ENCODE measurements at regions not wholly inside any gene's neighbourhood (a gene's known extent, or its start where the extent isn't known, plus 50 kb on each side); places are given as distances from the start of the nearest gene placed in this dataset.
A peak's percentile ranks its signal among the peaks of the same experiment; 100 is the strongest.

DNA sequence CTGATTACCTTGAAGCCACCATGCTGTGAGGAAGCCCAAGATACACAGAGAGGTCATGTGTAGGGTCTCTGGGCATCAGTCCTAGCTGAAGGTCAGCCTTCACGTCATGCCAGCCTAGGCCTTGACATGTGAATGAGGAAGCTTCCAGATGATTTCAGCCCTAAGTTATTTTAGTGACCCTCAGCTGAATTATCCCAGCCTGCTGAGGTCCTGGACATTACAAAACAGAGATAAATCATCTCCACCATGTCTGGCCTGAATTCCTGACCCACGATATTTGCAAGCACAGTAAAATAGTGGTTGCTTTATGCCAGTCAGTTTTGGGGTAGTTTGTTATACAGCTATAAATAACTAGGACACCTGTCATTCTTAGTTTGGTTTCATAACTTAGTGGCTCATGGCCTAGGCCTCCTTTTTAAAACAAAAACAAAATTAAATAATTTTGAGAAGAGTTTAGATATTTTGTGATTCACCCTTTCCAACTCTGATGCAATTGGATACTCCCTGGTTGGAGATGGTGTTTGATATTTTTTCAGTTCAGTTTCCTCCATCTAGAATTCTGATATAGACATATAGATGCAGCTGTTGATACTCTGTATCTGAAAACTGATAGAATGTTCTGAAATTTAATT, 571.3 kb upstream of the CLINT1 start:
- 50 to 75% (median 67%) methylated on average over 2 of the region's 2 CpGs for WGBS, 5 donors
- intact Hi-C loops (cut with DNase I; ENCODE audit: low total_unique reads) = no loop called here
- H3K36me3 ChIP-seq = no peaks in the 10 kb centered on the region
- H3K4me1 ChIP-seq = no peaks in the 10 kb centered on the region
- peaks cover 0 to 5% (median 0%) of the 10 kb centered on the region in 4 donors for H3K9me3 ChIP-seq
- H3K27me3 ChIP-seq = no peaks in the 10 kb centered on the region
- DNase-seq = no peak
- H3K27ac ChIP-seq = peak overlapping the region in 2 of 5 donors; percentile 20 to 52
- TF ChIP-seq EP300 (IDR thresholded peaks at IDR 0.05) (no peak), POLR2AphosphoS5 (IDR thresholded peaks at IDR 0.05) (no peak), POLR2A (IDR thresholded peaks at IDR 0.05) (no peak), CTCF (IDR thresholded peaks at IDR 0.05) (no peak)
- H3K4me3 ChIP-seq = no peak overlapping the region

GRCh38 chr5:158429564-158429963, 570.6 kb upstream of the CLINT1 start:
- intact Hi-C loops (cut with DNase I; ENCODE audit: low total_unique reads) = no loop called here
- Histone ChIP-seq H3K9me3 (peaks cover 0 to 5% (median 0%) of the 10 kb centered on the region in 4 donors), H3K4me3 (no peak overlapping the region), H3K27me3 (no peaks in the 10 kb centered on the region), H3K4me1 (no peaks in the 10 kb centered on the region), H3K36me3 (no peaks in the 10 kb centered on the region), H3K27ac (peak overlapping the region in 2 of 5 donors; percentile 20 to 52)
- 31 to 44% (median 34%) methylated on average over 4 of the region's 4 CpGs for WGBS, 5 donors
- no peak for DNase-seq
- TF ChIP-seq POLR2AphosphoS5 (IDR thresholded peaks at IDR 0.05) (no peak), EP300 (IDR thresholded peaks at IDR 0.05) (no peak), CTCF (IDR thresholded peaks at IDR 0.05) (no peak), POLR2A (IDR thresholded peaks at IDR 0.05) (no peak)

- TF ChIP-seq POLR2A (IDR thresholded peaks at IDR 0.05) (no peak), POLR2AphosphoS5 (IDR thresholded peaks at IDR 0.05) (no peak), CTCF (IDR thresholded peaks at IDR 0.05) (no peak), EP300 (IDR thresholded peaks at IDR 0.05) (no peak)
- Histone ChIP-seq H3K4me3 (no peak overlapping the region), H3K36me3 (no peaks in the 10 kb centered on the region), H3K4me1 (no peaks in the 10 kb centered on the region), H3K27me3 (no peaks in the 10 kb centered on the region), H3K9me3 (peaks cover 0 to 3% (median 0%) of the 10 kb centered on the region in 4 donors), H3K27ac (peak overlapping the region in 2 of 5 donors; percentile 8 to 28)
- WGBS, 5 donors = 64 to 74% (median 73%) methylated on average over 2 of the region's 2 CpGs
- peak in 1 of 2 donors; percentile 60 for DNase-seq
- intact Hi-C loops (cut with DNase I; ENCODE audit: low total_unique reads) = no loop called here
Measured at GRCh38 chr5:158423623-158424200, 564.8 kb upstream of the CLINT1 start.

DNA sequence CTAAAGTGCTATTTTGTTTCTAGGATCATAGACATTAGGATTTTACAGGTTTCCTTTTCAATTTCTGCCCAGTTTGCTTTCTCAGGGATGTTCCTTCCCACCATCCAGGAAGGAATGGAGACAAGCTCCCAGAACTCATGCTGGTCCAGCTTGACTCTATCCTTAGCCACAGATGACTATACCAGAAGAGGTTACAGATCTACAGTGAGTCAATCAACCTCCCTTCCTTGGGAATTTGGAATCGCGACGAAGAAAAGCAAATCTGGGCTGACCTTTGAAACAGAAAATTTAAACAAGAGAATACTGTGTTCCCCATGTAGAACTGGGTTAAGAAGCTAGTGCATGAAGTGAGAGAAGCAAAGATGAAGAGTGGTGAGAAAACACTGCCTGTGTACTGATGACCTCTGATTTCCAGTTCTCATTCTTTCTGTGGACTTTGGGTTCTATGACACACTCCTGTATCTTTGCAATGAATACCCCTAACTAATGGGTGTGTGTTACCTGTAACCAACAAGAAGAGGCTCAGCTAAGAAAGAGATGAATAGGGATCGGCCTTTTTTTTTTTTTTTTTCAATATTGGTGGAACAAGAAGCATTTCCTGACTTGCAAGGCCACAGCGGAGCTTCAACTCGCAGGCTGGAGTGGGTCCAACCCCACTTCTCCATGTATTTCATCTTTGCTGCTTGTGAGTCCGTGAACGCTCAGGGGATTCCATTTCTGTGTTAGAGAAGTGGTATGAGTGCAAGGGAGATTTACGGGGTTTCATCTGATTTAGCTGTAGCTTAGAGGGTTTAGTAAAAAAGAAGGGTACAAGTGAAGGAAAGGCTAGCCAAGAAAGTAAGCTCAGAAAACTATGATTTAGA, 563.9 kb upstream of the CLINT1 start:
- Histone ChIP-seq H3K4me3 (no peak overlapping the region), H3K27me3 (no peaks in the 10 kb centered on the region), H3K4me1 (no peaks in the 10 kb centered on the region), H3K27ac (peak overlapping the region in 2 of 5 donors; percentile 8 to 28), H3K36me3 (no peaks in the 10 kb centered on the region), H3K9me3 (peaks cover 0 to 3% (median 0%) of the 10 kb centered on the region in 4 donors)
- intact Hi-C loops (cut with DNase I; ENCODE audit: low total_unique reads) = no loop called here
- WGBS, 5 donors = 84 to 91% (median 86%) methylated on average over 9 of the region's 9 CpGs
- DNase-seq = no peak
- no peak for TF ChIP-seq POLR2AphosphoS5 (IDR thresholded peaks at IDR 0.05)
- no peak for TF ChIP-seq CTCF (IDR thresholded peaks at IDR 0.05)
- TF ChIP-seq POLR2A (IDR thresholded peaks at IDR 0.05) = no peak
- TF ChIP-seq EP300 (IDR thresholded peaks at IDR 0.05) = no peak
